ENCODE measurements at regions not wholly inside any gene's neighbourhood (a gene's known extent, or its start where the extent isn't known, plus 50 kb on each side); places are given as distances from the start of the nearest gene placed in this dataset.

DNA sequence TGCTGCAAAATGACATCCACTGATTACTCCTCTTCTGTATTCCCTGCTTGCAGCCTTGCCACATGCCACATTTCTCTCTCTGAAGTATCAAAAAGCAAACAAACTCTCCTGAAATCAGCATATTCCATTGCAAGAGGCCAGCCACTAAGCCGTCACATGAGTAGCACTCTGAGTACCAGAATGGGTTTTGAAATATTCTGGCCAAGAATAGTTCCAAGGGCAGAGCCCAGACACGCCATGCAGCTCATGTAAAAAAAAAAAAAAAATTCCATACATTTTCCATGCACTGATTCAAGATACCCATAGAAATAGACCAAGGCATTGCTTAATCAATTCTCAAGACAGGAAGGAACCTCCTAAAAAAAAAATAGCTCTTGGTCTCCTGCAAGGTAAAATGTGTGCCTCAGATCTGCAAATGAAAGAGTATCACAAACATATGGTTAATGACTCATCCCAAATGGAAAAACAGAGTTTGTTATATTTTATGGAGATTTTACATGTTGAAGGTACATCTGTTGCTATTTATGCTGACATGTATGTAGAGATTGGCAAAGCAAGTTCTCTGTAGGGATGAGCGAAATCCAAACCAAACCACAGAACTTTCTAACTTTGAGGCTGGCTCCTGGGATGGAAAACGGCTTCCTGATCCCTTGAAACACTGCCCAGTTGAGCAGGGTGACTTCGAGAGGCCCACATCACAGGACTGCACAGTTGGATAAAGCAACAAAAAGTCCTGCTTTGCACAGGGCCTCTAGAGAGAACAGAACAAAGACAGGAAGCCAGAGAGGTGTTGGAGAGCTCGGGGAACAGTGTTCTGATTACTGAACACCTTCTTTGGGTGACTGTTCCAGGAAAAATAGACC is 346.2 kb downstream of the ZNF521 start:
- H3K27ac ChIP-seq, result no peak overlapping the region
- no peak for TF ChIP-seq CTCF (conservative IDR thresholded peaks at IDR 0.05)
- TF ChIP-seq ZFX (IDR thresholded peaks at IDR 0.05), result no peak

GRCh38 chr18:25010623-25011374 is 341.2 kb downstream of the ZNF521 start:
- no peak overlapping the region for H3K27ac ChIP-seq
- TF ChIP-seq CTCF (conservative IDR thresholded peaks at IDR 0.05), result no peak
- no peak for TF ChIP-seq ZFX (IDR thresholded peaks at IDR 0.05)
